ENCODE measurements at regions not wholly inside any gene's neighbourhood (a gene's known extent, or its start where the extent isn't known, plus 50 kb on each side); places are given as distances from the start of the nearest gene placed in this dataset.

GRCh38 chr19:27758626-27759505 is 1454.1 kb downstream of the UQCRFS1 start:
- Histone ChIP-seq H3K4me1 (no peaks in the 10 kb centered on the region), H3K27me3 (no peaks in the 10 kb centered on the region), H3K27ac (no peak overlapping the region), H3K9me3 (no peaks in the 10 kb centered on the region), H3K4me3 (no peak overlapping the region), H3K36me3 (no peaks in the 10 kb centered on the region)
- intact Hi-C loops (cut with DNase I): no loop called here
- no peak for DNase-seq (ENCODE audit: extremely low spot score in 2 of 2)
- TF ChIP-seq POLR2AphosphoS5 (IDR thresholded peaks at IDR 0.05; ENCODE audit: insufficient read depth in 1 of 2, low read depth in 1 of 2) (no peak), POLR2A (IDR thresholded peaks at IDR 0.05) (no peak), CTCF (IDR thresholded peaks at IDR 0.05) (no peak)

- intact Hi-C loops (cut with DNase I): no loop called here
These were observed 1458.3 kb downstream of the UQCRFS1 start for GRCh38 chr19:27754700-27755099.

GRCh38 chr19:27753622-27754021 is 1459.3 kb downstream of the UQCRFS1 start:
- Histone ChIP-seq H3K36me3 (no peaks in the 10 kb centered on the region), H3K27me3 (no peaks in the 10 kb centered on the region), H3K9me3 (no peaks in the 10 kb centered on the region), H3K27ac (no peak overlapping the region), H3K4me1 (no peaks in the 10 kb centered on the region), H3K4me3 (no peak overlapping the region)
- TF ChIP-seq POLR2AphosphoS5 (IDR thresholded peaks at IDR 0.05; ENCODE audit: insufficient read depth in 1 of 2, low read depth in 1 of 2): no peak
- intact Hi-C loops (cut with DNase I): no loop called here
- no peak for DNase-seq (ENCODE audit: extremely low spot score in 2 of 2)

More at GRCh38 chr19:27754700-27755099, 1458.3 kb downstream of the UQCRFS1 start:
- H3K4me3 ChIP-seq: no peak overlapping the region
- TF ChIP-seq POLR2A (IDR thresholded peaks at IDR 0.05) (no peak), CTCF (IDR thresholded peaks at IDR 0.05) (no peak), POLR2AphosphoS5 (IDR thresholded peaks at IDR 0.05; ENCODE audit: insufficient read depth in 1 of 2, low read depth in 1 of 2) (no peak)
- H3K27ac ChIP-seq: no peak overlapping the region
- DNase-seq (ENCODE audit: extremely low spot score in 2 of 2): no peak
- H3K27me3 ChIP-seq: no peaks in the 10 kb centered on the region
- H3K9me3 ChIP-seq: no peaks in the 10 kb centered on the region
- H3K36me3 ChIP-seq: no peaks in the 10 kb centered on the region
- H3K4me1 ChIP-seq: no peaks in the 10 kb centered on the region

GRCh38 chr19:27752530-27753184 is 1460.3 kb downstream of the UQCRFS1 start:
- DNase-seq (ENCODE audit: extremely low spot score in 2 of 2): no peak
- Histone ChIP-seq H3K27ac (no peak overlapping the region), H3K9me3 (no peaks in the 10 kb centered on the region), H3K36me3 (no peaks in the 10 kb centered on the region), H3K4me3 (no peak overlapping the region), H3K4me1 (no peaks in the 10 kb centered on the region), H3K27me3 (no peaks in the 10 kb centered on the region)
- TF ChIP-seq POLR2AphosphoS5 (IDR thresholded peaks at IDR 0.05; ENCODE audit: insufficient read depth in 1 of 2, low read depth in 1 of 2) (no peak), POLR2A (IDR thresholded peaks at IDR 0.05) (no peak), CTCF (IDR thresholded peaks at IDR 0.05) (no peak)
- intact Hi-C loops (cut with DNase I): no loop called here

- peak in 1 of 2 donors; percentile 8 for DNase-seq (ENCODE audit: extremely low spot score in 2 of 2)
- H3K36me3 ChIP-seq: no peaks in the 10 kb centered on the region
- no peaks in the 10 kb centered on the region for H3K27me3 ChIP-seq
- H3K4me3 ChIP-seq: no peak overlapping the region
- TF ChIP-seq POLR2AphosphoS5 (IDR thresholded peaks at IDR 0.05; ENCODE audit: insufficient read depth in 1 of 2, low read depth in 1 of 2) (no peak), POLR2A (IDR thresholded peaks at IDR 0.05) (no peak), CTCF (IDR thresholded peaks at IDR 0.05) (no peak)
- no peaks in the 10 kb centered on the region for H3K4me1 ChIP-seq
- intact Hi-C loops (cut with DNase I): no loop called here
- no peak overlapping the region for H3K27ac ChIP-seq
- no peaks in the 10 kb centered on the region for H3K9me3 ChIP-seq
These were observed 1461.9 kb downstream of the UQCRFS1 start for GRCh38 chr19:27751044-27751391.

All from vagina (tissue), 2 donors.